Large intestine (tissue), 3 donors: ENCODE measurements at regions not wholly inside any gene's neighbourhood (a gene's known extent, or its start where the extent isn't known, plus 50 kb on each side); places are given as distances from the start of the nearest gene placed in this dataset.
A peak's percentile ranks its signal among the peaks of the same experiment; 100 is the strongest.

Experiments
- DNase-seq, 2 donors: peaks; one replicate each; pipeline versions ENCODE4 v3.0.0 to v3.0.0-alpha.2; 2013
- H3K27ac ChIP-seq: one replicate; pipeline ENCODE4 v1.5.1; 2013; ENCODE audit warnings: low read length
- H3K27me3 ChIP-seq: 2 replicates; pipeline ENCODE4 v1.6.1; 2013; ENCODE audit warnings: low read length; ENCODE audit not compliant: control insufficient read depth, insufficient read depth
- H3K36me3 ChIP-seq: 2 replicates; pipeline ENCODE4 v1.6.1; 2013; ENCODE audit warnings: low read length; ENCODE audit not compliant: control insufficient read depth, insufficient read depth
- H3K4me1 ChIP-seq: one replicate; pipeline ENCODE4 v1.6.1; 2013; ENCODE audit warnings: low read length; ENCODE audit not compliant: control insufficient read depth, insufficient read depth
- H3K4me3 ChIP-seq: one replicate; pipeline ENCODE4 v1.5.1; 2013; ENCODE audit warnings: low read length
- H3K9me3 ChIP-seq: one replicate; pipeline ENCODE4 v1.6.1; 2013; ENCODE audit warnings: mild to moderate bottlenecking, low read depth, low read length, moderate library complexity; ENCODE audit not compliant: control insufficient read depth
- WGBS: methylation state at CpG from one replicate; pipeline ENCODE4 v1.1.5; 2013; ENCODE audit warnings: low lambda C conversion rate; ENCODE audit not compliant: insufficient coverage; 5-methylcytosine and 5-hydroxymethylcytosine counted together

- no CpG with 5 or more reads among the region's 2 CpGs for WGBS
- no peak for DNase-seq
- peaks cover 36% of the 10 kb centered on the region for H3K27me3 ChIP-seq
- no peaks in the 10 kb centered on the region for H3K36me3 ChIP-seq
- no peak overlapping the region for H3K4me3 ChIP-seq
- H3K4me1 ChIP-seq = no peaks in the 10 kb centered on the region
- peaks cover 3% of the 10 kb centered on the region for H3K9me3 ChIP-seq
- H3K27ac ChIP-seq = no peak overlapping the region
Observed at GRCh38 chr7:128145191-128145590, 95.9 kb upstream of the LEP start.

GRCh38 chr7:128146052-128146451 is 95.0 kb upstream of the LEP start:
- Histone ChIP-seq H3K27ac (no peak overlapping the region), H3K9me3 (peaks cover 3% of the 10 kb centered on the region), H3K4me1 (no peaks in the 10 kb centered on the region), H3K36me3 (no peaks in the 10 kb centered on the region), H3K4me3 (no peak overlapping the region), H3K27me3 (peaks cover 35% of the 10 kb centered on the region)
- DNase-seq = no peak
- 72% methylated on average over 2 of the region's 4 CpGs for WGBS

- DNase-seq = peak in 1 of 2 donors; percentile 57
Observed at GRCh38 chr7:128148676-128149075, 92.4 kb upstream of the LEP start.

GRCh38 chr7:128150223-128150865 is 90.7 kb upstream of the LEP start:
- Histone ChIP-seq H3K36me3 (no peaks in the 10 kb centered on the region), H3K4me1 (no peaks in the 10 kb centered on the region), H3K9me3 (no peaks in the 10 kb centered on the region), H3K27ac (no peak overlapping the region), H3K4me3 (no peak overlapping the region), H3K27me3 (peaks cover 29% of the 10 kb centered on the region)
- no peak for DNase-seq
- WGBS = no CpG with 5 or more reads among the region's 7 CpGs

More at GRCh38 chr7:128148676-128149075, 92.4 kb upstream of the LEP start:
- WGBS = no CpG with 5 or more reads among the region's 4 CpGs
- Histone ChIP-seq H3K4me3 (no peak overlapping the region), H3K9me3 (peaks cover 3% of the 10 kb centered on the region), H3K4me1 (no peaks in the 10 kb centered on the region), H3K27ac (no peak overlapping the region), H3K27me3 (peaks cover 32% of the 10 kb centered on the region), H3K36me3 (no peaks in the 10 kb centered on the region)

GRCh38 chr7:128151635-128152034 is 89.4 kb upstream of the LEP start:
- no peaks in the 10 kb centered on the region for H3K9me3 ChIP-seq
- peaks cover 29% of the 10 kb centered on the region for H3K27me3 ChIP-seq
- no peaks in the 10 kb centered on the region for H3K4me1 ChIP-seq
- WGBS = 97% methylated on average over 5 of the region's 9 CpGs
- DNase-seq = no peak
- no peaks in the 10 kb centered on the region for H3K36me3 ChIP-seq
- no peak overlapping the region for H3K4me3 ChIP-seq
- no peak overlapping the region for H3K27ac ChIP-seq

GRCh38 chr7:128152721-128153120 is 88.4 kb upstream of the LEP start:
- no peaks in the 10 kb centered on the region for H3K4me1 ChIP-seq
- no peak overlapping the region for H3K27ac ChIP-seq
- H3K36me3 ChIP-seq = no peaks in the 10 kb centered on the region
- H3K4me3 ChIP-seq = no peak overlapping the region
- peaks cover 36% of the 10 kb centered on the region for H3K27me3 ChIP-seq
- WGBS = no CpG with 5 or more reads among the region's 6 CpGs
- DNase-seq = no peak
- H3K9me3 ChIP-seq = no peaks in the 10 kb centered on the region

GRCh38 chr7:128153436-128153835 is 87.6 kb upstream of the LEP start:
- no peak for DNase-seq

GRCh38 chr7:128154504-128154903 is 86.6 kb upstream of the LEP start:
- H3K36me3 ChIP-seq = no peaks in the 10 kb centered on the region
- no peak overlapping the region for H3K4me3 ChIP-seq
- no CpG with 5 or more reads among the region's 1 CpG for WGBS
- H3K27me3 ChIP-seq = peaks cover 38% of the 10 kb centered on the region
- H3K9me3 ChIP-seq = no peaks in the 10 kb centered on the region
- H3K4me1 ChIP-seq = no peaks in the 10 kb centered on the region
- DNase-seq = no peak
- H3K27ac ChIP-seq = no peak overlapping the region

More at GRCh38 chr7:128153436-128153835, 87.6 kb upstream of the LEP start:
- peaks cover 36% of the 10 kb centered on the region for H3K27me3 ChIP-seq
- no peak overlapping the region for H3K27ac ChIP-seq
- H3K36me3 ChIP-seq = no peaks in the 10 kb centered on the region
- H3K4me3 ChIP-seq = no peak overlapping the region
- WGBS = 86% methylated on average over 2 of the region's 6 CpGs
- H3K9me3 ChIP-seq = no peaks in the 10 kb centered on the region
- no peaks in the 10 kb centered on the region for H3K4me1 ChIP-seq

- peaks cover 39% of the 10 kb centered on the region for H3K27me3 ChIP-seq
- no peaks in the 10 kb centered on the region for H3K4me1 ChIP-seq
- H3K27ac ChIP-seq = no peak overlapping the region
- H3K9me3 ChIP-seq = no peaks in the 10 kb centered on the region
- H3K4me3 ChIP-seq = no peak overlapping the region
- no CpG with 5 or more reads among the region's 12 CpGs for WGBS
- H3K36me3 ChIP-seq = no peaks in the 10 kb centered on the region
- peak in 1 of 2 donors; percentile 27 for DNase-seq
Observed at GRCh38 chr7:128155100-128155740, 85.9 kb upstream of the LEP start.

- DNase-seq = no peak
- Histone ChIP-seq H3K27ac (no peak overlapping the region), H3K36me3 (no peaks in the 10 kb centered on the region), H3K9me3 (no peaks in the 10 kb centered on the region), H3K27me3 (peaks cover 49% of the 10 kb centered on the region), H3K4me1 (no peaks in the 10 kb centered on the region), H3K4me3 (no peak overlapping the region)
- 80% methylated on average over 1 of the region's 7 CpGs for WGBS
Observed at GRCh38 chr7:128157906-128158305, 83.2 kb upstream of the LEP start.

GRCh38 chr7:128158370-128158769 is 82.7 kb upstream of the LEP start:
- no peaks in the 10 kb centered on the region for H3K36me3 ChIP-seq
- no peaks in the 10 kb centered on the region for H3K4me1 ChIP-seq
- no peak overlapping the region for H3K4me3 ChIP-seq
- peaks cover 54% of the 10 kb centered on the region for H3K27me3 ChIP-seq
- WGBS = no CpG with 5 or more reads among the region's 3 CpGs
- H3K27ac ChIP-seq = no peak overlapping the region
- DNase-seq = no peak
- H3K9me3 ChIP-seq = no peaks in the 10 kb centered on the region
